ENCODE measurements at regions not wholly inside any gene's neighbourhood (a gene's known extent, or its start where the extent isn't known, plus 50 kb on each side); places are given as distances from the start of the nearest gene placed in this dataset.

- no peaks in the 10 kb centered on the region for H3K36me3 ChIP-seq (ENCODE audit: control insufficient read depth, insufficient read depth, low read length)
- no peak for DNase-seq (ENCODE audit: extremely low read depth in 1 of 4, low spot score in 3 of 4)
- no peak overlapping the region for H2AFZ ChIP-seq (ENCODE audit: low read depth, low read length)
- H3K79me2 ChIP-seq (ENCODE audit: control insufficient read depth, insufficient read depth, low read length) = no peaks in the 10 kb centered on the region
- no peaks in the 10 kb centered on the region for H3K9me3 ChIP-seq (replicated peaks; ENCODE audit: control insufficient read depth, insufficient read depth, low read depth, low read length)
- in situ Hi-C loops (cut with MboI) (no loop called here), intact Hi-C loops (cut with micrococcal nuclease) (no loop called here)
- no peak overlapping the region for H3K27ac ChIP-seq (ENCODE audit: extremely low read depth, low read depth, low read length)
- no TSS peak for BruUV-seq (replicated peaks)
- no peaks in the 10 kb centered on the region for H4K20me1 ChIP-seq (replicated peaks; ENCODE audit: control insufficient read depth, insufficient read depth, low read length)
- H3K27me3 ChIP-seq (ENCODE audit: control insufficient read depth in 2 of 2, insufficient read depth in 2 of 2, low read length in 2 of 2) = peaks cover 0 to 3% of the 10 kb centered on the region in 2 experiments; a peak in 2 of 5 replicates
- no peaks in the 10 kb centered on the region for H3K9me1 ChIP-seq (ENCODE audit: control insufficient read depth, insufficient read depth, low read length)
- no peak for ATAC-seq
- no peak for TF ChIP-seq NEUROD1 (IDR thresholded peaks at IDR 0.05; ENCODE audit: borderline replicate concordance, low read depth, low read length, partially characterized antibody)
- TF ChIP-seq, protein P1, sequence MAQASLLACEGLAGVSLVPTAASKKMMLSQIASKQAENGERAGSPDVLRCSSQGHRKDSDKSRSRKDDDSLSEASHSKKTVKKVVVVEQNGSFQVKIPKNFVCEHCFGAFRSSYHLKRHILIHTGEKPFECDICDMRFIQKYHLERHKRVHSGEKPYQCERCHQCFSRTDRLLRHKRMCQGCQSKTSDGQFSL (CRISPR knock-in tag; IDR thresholded peaks at IDR 0.05) = no peak
- TF ChIP-seq, protein P1 (tag; IDR thresholded peaks at IDR 0.05) = no peak
- no peak for TF ChIP-seq HIVEP1 (CRISPR knock-in tag; IDR thresholded peaks at IDR 0.05)
- TF ChIP-seq ZNF23 (CRISPR knock-in tag; IDR thresholded peaks at IDR 0.05) = no peak
- TF ChIP-seq RBBP5 (IDR thresholded peaks at IDR 0.05; ENCODE audit: borderline replicate concordance, insufficient read depth, low read length, poor library complexity, severe bottlenecking) = no peak
- TF ChIP-seq, protein P2, sequence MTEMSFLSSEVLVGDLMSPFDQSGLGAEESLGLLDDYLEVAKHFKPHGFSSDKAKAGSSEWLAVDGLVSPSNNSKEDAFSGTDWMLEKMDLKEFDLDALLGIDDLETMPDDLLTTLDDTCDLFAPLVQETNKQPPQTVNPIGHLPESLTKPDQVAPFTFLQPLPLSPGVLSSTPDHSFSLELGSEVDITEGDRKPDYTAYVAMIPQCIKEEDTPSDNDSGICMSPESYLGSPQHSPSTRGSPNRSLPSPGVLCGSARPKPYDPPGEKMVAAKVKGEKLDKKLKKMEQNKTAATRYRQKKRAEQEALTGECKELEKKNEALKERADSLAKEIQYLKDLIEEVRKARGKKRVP (CRISPR knock-in tag; IDR thresholded peaks at IDR 0.05) = no peak
- TF ChIP-seq SUPT5H (IDR thresholded peaks at IDR 0.05) = no peak
- TF ChIP-seq, protein P3, sequence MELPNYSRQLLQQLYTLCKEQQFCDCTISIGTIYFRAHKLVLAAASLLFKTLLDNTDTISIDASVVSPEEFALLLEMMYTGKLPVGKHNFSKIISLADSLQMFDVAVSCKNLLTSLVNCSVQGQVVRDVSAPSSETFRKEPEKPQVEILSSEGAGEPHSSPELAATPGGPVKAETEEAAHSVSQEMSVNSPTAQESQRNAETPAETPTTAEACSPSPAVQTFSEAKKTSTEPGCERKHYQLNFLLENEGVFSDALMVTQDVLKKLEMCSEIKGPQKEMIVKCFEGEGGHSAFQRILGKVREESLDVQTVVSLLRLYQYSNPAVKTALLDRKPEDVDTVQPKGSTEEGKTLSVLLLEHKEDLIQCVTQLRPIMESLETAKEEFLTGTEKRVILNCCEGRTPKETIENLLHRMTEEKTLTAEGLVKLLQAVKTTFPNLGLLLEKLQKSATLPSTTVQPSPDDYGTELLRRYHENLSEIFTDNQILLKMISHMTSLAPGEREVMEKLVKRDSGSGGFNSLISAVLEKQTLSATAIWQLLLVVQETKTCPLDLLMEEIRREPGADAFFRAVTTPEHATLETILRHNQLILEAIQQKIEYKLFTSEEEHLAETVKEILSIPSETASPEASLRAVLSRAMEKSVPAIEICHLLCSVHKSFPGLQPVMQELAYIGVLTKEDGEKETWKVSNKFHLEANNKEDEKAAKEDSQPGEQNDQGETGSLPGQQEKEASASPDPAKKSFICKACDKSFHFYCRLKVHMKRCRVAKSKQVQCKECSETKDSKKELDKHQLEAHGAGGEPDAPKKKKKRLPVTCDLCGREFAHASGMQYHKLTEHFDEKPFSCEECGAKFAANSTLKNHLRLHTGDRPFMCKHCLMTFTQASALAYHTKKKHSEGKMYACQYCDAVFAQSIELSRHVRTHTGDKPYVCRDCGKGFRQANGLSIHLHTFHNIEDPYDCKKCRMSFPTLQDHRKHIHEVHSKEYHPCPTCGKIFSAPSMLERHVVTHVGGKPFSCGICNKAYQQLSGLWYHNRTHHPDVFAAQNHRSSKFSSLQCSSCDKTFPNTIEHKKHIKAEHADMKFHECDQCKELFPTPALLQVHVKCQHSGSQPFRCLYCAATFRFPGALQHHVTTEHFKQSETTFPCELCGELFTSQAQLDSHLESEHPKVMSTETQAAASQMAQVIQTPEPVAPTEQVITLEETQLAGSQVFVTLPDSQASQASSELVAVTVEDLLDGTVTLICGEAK (IDR thresholded peaks at IDR 0.05) = no peak
- TF ChIP-seq, protein P3 (CRISPR knock-in tag; IDR thresholded peaks at IDR 0.05) = no peak
- H3K4me3 ChIP-seq = no peak overlapping the region
- H3K4me1 ChIP-seq (replicated peaks in 1 of 2; ENCODE audit: control insufficient read depth in 2 of 2, insufficient read depth in 2 of 2, low read length in 2 of 2) = no peaks in the 10 kb centered on the region
- FAIRE-seq = no peak
- WGBS (ENCODE audit: insufficient coverage, low coverage, missing lambda C conversion rate) = 2% methylated on average over 7 of the region's 7 CpGs
- H3K4me2 ChIP-seq (ENCODE audit: insufficient read depth, low read length) = no peak overlapping the region
- CTCF ChIA-PET (ENCODE audit: low intra/inter-chr PET ratio) = no interaction called here
- POLR2A ChIA-PET = interaction anchor here (1.2 kb wide), 1 partner anchor 9 kb away, joined by 3 read pairs; no protein-coding TSS in a partner anchor
- no peak overlapping the region for H3K9ac ChIP-seq (ENCODE audit: insufficient read depth in 1 of 2, low read depth in 2 of 2, low read length in 2 of 2)
Measured at GRCh38 chr9:99488131-99489059, 266.3 kb downstream of the SEC61B start.
